K562 (cell line): ENCODE measurements at regions not wholly inside any gene's neighbourhood (a gene's known extent, or its start where the extent isn't known, plus 50 kb on each side); places are given as distances from the start of the nearest gene placed in this dataset.

Source experiments
- ATAC-seq: fragments of 200-7000 bp; cut with Tn5 transposase; 3 replicates; pipeline ENCODE4 v1.9.1; 2020; ENCODE audit warnings: moderate library complexity
- BruUV-seq: library from RNA; stranded (reverse); fragments of 400-500 nt; replicated peaks from 2 replicates; lab custom pipeline; 2021; lab: Mats Ljungman, UMichigan
- CTCF ChIA-PET: fragments of 300-600 bp; formaldehyde crosslinking; extraction: SDS; loops from one replicate; lab custom pipeline; 2021; ENCODE audit warnings: low intra/inter-chr PET ratio; lab: Yijun Ruan, JAX
- POLR2A ChIA-PET: fragments of 300-600, 350-650 bp; sonication (Branson Sonifier 250); formaldehyde crosslinking; extraction: SDS; loops from one replicate; lab custom pipeline; 2021; ENCODE audit warnings: antibody characterized with exemption, inconsistent platforms; lab: Yijun Ruan, JAX
- DNase-seq, 4 experiments: peaks; one replicate each; pipeline versions ENCODE4 v3.0.0 to v3.0.0-alpha.2; 2011 to 2018; ENCODE audit warnings: low spot score in 3 of 4, mixed read lengths in 3 of 4; ENCODE audit errors: extremely low read depth in 1 of 4
- FAIRE-seq: peaks from 2 replicates; lab custom pipeline; 2011; peaks lifted over from hg19 to GRCh38; lab: Jason Lieb, UNC
- H2AFZ ChIP-seq: 2 replicates; pipeline ENCODE4 v1.6.0; 2011; ENCODE audit warnings: low read depth, low read length, control low read depth, inconsistent platforms
- H3K27ac ChIP-seq: fragments of 200-600 bp; 3 replicates; pipeline ENCODE4 v1.8.0; 2011; ENCODE audit warnings: low read depth, mild to moderate bottlenecking, control low read depth, inconsistent platforms, low read length, moderate library complexity, mixed read lengths; ENCODE audit errors: extremely low read depth
- H3K27me3 ChIP-seq, 2 experiments: fragments of 300-600 bp in 1 of 2; 2 replicates in 1 of 2; 3 replicates in 1 of 2; pipeline versions ENCODE4 v1.6.0 to v1.8.0; 2011; ENCODE audit warnings: inconsistent platforms in 2 of 2, low read length in 2 of 2, mild to moderate bottlenecking in 1 of 2, mixed read lengths in 1 of 2, moderate library complexity in 1 of 2; ENCODE audit not compliant: control insufficient read depth in 2 of 2, insufficient read depth in 2 of 2
- H3K36me3 ChIP-seq: fragments of 300-600 bp; 3 replicates; pipeline ENCODE4 v1.8.0; 2011; ENCODE audit warnings: mild to moderate bottlenecking, low read length, inconsistent platforms; ENCODE audit not compliant: control insufficient read depth, insufficient read depth
- H3K4me1 ChIP-seq, 2 experiments: fragments of 200-600 bp in 1 of 2; replicated peaks in 1 of 2; 2 replicates in 1 of 2; 3 replicates in 1 of 2; pipeline versions ENCODE4 v1.5.1 to v1.8.0; 2011; ENCODE audit warnings: inconsistent platforms in 2 of 2, low read length in 2 of 2, mild to moderate bottlenecking in 1 of 2, mixed read lengths in 1 of 2, moderate library complexity in 1 of 2; ENCODE audit not compliant: control insufficient read depth in 2 of 2, insufficient read depth in 2 of 2
- H3K4me2 ChIP-seq: 2 replicates; pipeline ENCODE4 v1.6.1; 2011; ENCODE audit warnings: low read length, control low read depth, inconsistent platforms, mixed read lengths; ENCODE audit not compliant: insufficient read depth
- H3K4me3 ChIP-seq: fragments of 200-600 bp; sonication (generic), shearing (Covaris generic); 2 replicates; pipeline ENCODE4 v1.5.1; 2016; ENCODE audit warnings: control low read depth, inconsistent platforms
- H3K79me2 ChIP-seq: fragments of 200-600 bp; 3 replicates; pipeline ENCODE4 v1.8.0; 2011; ENCODE audit warnings: low read length, inconsistent platforms; ENCODE audit not compliant: control insufficient read depth, insufficient read depth
- H3K9ac ChIP-seq, 2 experiments: 2 replicates each; pipeline versions ENCODE4 v1.6.0 to v1.6.1; 2011; ENCODE audit warnings: low read depth in 2 of 2, low read length in 2 of 2, control low read depth in 1 of 2, inconsistent platforms in 1 of 2, mild to moderate bottlenecking in 1 of 2, mixed read lengths in 1 of 2; ENCODE audit not compliant: insufficient read depth in 1 of 2
- H3K9me1 ChIP-seq: one replicate; pipeline ENCODE4 v1.6.0; 2011; ENCODE audit warnings: inconsistent platforms, mild to moderate bottlenecking, low read length, moderate library complexity; ENCODE audit not compliant: control insufficient read depth, insufficient read depth
- H3K9me3 ChIP-seq: replicated peaks from 2 replicates; pipeline ENCODE4 v1.5.1; 2011; ENCODE audit warnings: low read depth, low read length, inconsistent platforms; ENCODE audit not compliant: control insufficient read depth, insufficient read depth
- H4K20me1 ChIP-seq: replicated peaks from 2 replicates; pipeline ENCODE4 v1.6.1; 2011; ENCODE audit warnings: low read length, inconsistent platforms, mixed read lengths; ENCODE audit not compliant: control insufficient read depth, insufficient read depth
- CBFA2T2 ChIP-seq: fragments of 450-650 bp; conservative IDR thresholded peaks from 2 replicates; pipeline ENCODE4 v1.6.1; 2017; ENCODE audit warnings: mild to moderate bottlenecking
- CREB3 ChIP-seq: fragments of 450-650 bp; conservative IDR thresholded peaks from 2 replicates; pipeline ENCODE4 v1.6.1; 2016; ENCODE audit warnings: missing genetic modification characterization, low read depth, mild to moderate bottlenecking, missing compliant biosample characterization, moderate library complexity
- ELF1 ChIP-seq: fragments of 200-800 bp; sonication (Bioruptor generic); IDR thresholded peaks from 2 replicates; pipeline ENCODE4 v1.6.1; 2016; ENCODE audit warnings: missing genetic modification characterization, missing compliant biosample characterization
- KLF1 ChIP-seq: fragments of 450-650 bp; IDR thresholded peaks from 2 replicates; pipeline ENCODE4 v1.6.1; 2016; ENCODE audit warnings: missing genetic modification characterization, missing compliant biosample characterization
- MCM2 ChIP-seq: fragments of 450-650 bp; IDR thresholded peaks from 2 replicates; pipeline ENCODE4 v1.6.1; 2017; ENCODE audit warnings: low read depth, mild to moderate bottlenecking
- NR2C1 ChIP-seq, 2 experiments: fragments of 450-650 bp; IDR thresholded peaks; 2 replicates each; pipeline ENCODE4 v1.6.1; 2017; ENCODE audit warnings: mild to moderate bottlenecking in 2 of 2, antibody characterized with exemption in 1 of 2, inconsistent platforms in 1 of 2, missing compliant biosample characterization in 1 of 2, missing genetic modification characterization in 1 of 2
- PRPF4 ChIP-seq: fragments of 200-400 bp; formaldehyde crosslinking; IDR thresholded peaks from one replicate; pipeline ENCODE4 v1.6.1; 2017; ENCODE audit warnings: low read length, low read depth, mild to moderate bottlenecking; ENCODE audit not compliant: insufficient read depth, poor library complexity, severe bottlenecking
- XRCC5 ChIP-seq: fragments of 200-400 bp; formaldehyde crosslinking; IDR thresholded peaks from 2 replicates; pipeline ENCODE4 v1.6.1; 2017; ENCODE audit warnings: low read depth, mild to moderate bottlenecking, low read length
- ZNF764 ChIP-seq: fragments of 250-450 bp; sonication (Bioruptor Pico); IDR thresholded peaks from 2 replicates; pipeline ENCODE4 v1.4.0; 2020; ENCODE audit warnings: low read depth, mild to moderate bottlenecking, moderate library complexity
- ZNF780A ChIP-seq: fragments of 250-450 bp; sonication (Bioruptor Pico); IDR thresholded peaks from 2 replicates; pipeline ENCODE4 v1.5.0; 2021; ENCODE audit warnings: mild to moderate bottlenecking
- WGBS: fragments of 100-300 bp; shearing (Covaris generic); methylation state at CpG from one replicate; pipeline ENCODE4 v1.1.6; 2016; ENCODE audit warnings: low coverage, mixed read lengths; ENCODE audit not compliant: insufficient coverage; ENCODE audit errors: missing lambda C conversion rate; 5-methylcytosine and 5-hydroxymethylcytosine counted together
- in situ Hi-C: fragments of 300-500 bp; cut with MboI; formaldehyde crosslinking; loops from 4 replicates; pipeline ENCODE4 v1.15.0; 2018; ENCODE audit warnings: inconsistent platforms, mixed read lengths
- intact Hi-C: fragments of 100-400 bp; cut with micrococcal nuclease; formaldehyde crosslinking; loops from 2 replicates; pipeline ENCODE4 v1.14.2; 2022
- TF ChIP-seq, protein P1 (sequence below), 2 experiments: fragments of 450-650 bp in 1 of 2; IDR thresholded peaks; 2 replicates each; pipeline ENCODE4 v1.6.1; 2011 to 2017; ENCODE audit warnings: low read depth in 2 of 2, antibody characterized with exemption in 1 of 2, borderline replicate concordance in 1 of 2, low read length in 1 of 2, mild to moderate bottlenecking in 1 of 2, mixed read lengths in 1 of 2; ENCODE audit not compliant: control insufficient read depth in 1 of 2

DNA sequence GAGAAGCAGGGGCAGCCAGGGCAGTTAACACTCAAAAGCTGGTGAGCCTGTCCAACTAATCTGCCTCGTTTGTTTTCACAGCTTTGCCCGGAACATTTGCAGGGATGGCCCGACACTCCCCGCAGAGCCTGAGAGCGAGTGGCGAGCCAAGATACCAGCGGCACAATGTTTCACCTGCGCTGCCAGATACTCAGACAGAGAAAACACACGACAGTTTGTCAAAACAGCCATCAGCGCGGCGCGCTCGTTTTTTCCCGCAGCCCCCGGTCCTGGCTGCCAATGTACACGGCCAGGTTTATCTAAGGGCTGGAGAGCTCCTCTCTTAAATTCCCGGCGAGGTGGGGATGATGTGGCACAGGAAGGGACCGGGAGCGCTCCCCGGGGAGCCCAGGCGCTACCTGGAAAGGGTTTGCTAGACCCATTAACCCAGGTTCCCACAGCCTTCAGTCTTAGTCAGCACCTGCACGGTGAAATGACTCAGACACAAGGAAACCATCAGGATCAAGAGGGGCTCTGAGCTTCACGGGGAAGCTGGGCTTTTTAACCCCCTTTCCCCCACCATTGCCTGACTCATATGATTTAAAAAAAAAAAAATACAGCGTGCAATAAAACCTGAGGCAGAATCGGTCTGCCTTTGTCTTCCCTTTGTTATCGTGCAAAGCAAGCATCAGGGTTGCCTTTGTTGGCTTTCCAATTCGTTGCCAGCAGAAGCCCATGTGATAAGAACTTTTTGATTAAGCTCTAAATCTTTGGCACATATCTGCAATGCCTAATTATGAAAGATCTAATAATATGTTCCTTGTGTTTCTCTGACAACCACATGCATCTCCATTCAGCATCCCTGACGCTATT is 186.2 kb downstream of the EFNB2 start:
- no peaks in the 10 kb centered on the region for H3K9me3 ChIP-seq
- no peaks in the 10 kb centered on the region for H3K36me3 ChIP-seq
- H3K27ac ChIP-seq, result no peak overlapping the region
- no peaks in the 10 kb centered on the region for H3K4me1 ChIP-seq
- no peak for ATAC-seq
- ChIA-PET CTCF (no interaction called here), POLR2A (no interaction called here)
- WGBS, result 0% methylated on average over 15 of the region's 30 CpGs
- no peak overlapping the region for H3K4me3 ChIP-seq
- no peaks in the 10 kb centered on the region for H3K9me1 ChIP-seq
- BruUV-seq, result no TSS peak
- no peak overlapping the region for H3K9ac ChIP-seq
- DNase-seq, result no peak
- no peak overlapping the region for H2AFZ ChIP-seq
- in situ Hi-C loops (no loop called here), intact Hi-C loops (no loop called here)
- H4K20me1 ChIP-seq, result no peaks in the 10 kb centered on the region
- no peaks in the 10 kb centered on the region for H3K27me3 ChIP-seq
- H3K4me2 ChIP-seq, result no peak overlapping the region
- no peak for FAIRE-seq
- H3K79me2 ChIP-seq, result no peaks in the 10 kb centered on the region
- TF ChIP-seq KLF1 (tag) (no peak), CBFA2T2 (no peak), PRPF4 (no peak), ZNF780A (no peak), ELF1 (no peak), NR2C1 (IDR thresholded peaks at IDR 0.05) (no peak), NR2C1 (tag; IDR thresholded peaks at IDR 0.05) (no peak), XRCC5 (no peak), ZNF764 (CRISPR knock-in tag) (no peak), CREB3 (tag) (no peak), MCM2 (no peak)
- TF ChIP-seq, protein P1, sequence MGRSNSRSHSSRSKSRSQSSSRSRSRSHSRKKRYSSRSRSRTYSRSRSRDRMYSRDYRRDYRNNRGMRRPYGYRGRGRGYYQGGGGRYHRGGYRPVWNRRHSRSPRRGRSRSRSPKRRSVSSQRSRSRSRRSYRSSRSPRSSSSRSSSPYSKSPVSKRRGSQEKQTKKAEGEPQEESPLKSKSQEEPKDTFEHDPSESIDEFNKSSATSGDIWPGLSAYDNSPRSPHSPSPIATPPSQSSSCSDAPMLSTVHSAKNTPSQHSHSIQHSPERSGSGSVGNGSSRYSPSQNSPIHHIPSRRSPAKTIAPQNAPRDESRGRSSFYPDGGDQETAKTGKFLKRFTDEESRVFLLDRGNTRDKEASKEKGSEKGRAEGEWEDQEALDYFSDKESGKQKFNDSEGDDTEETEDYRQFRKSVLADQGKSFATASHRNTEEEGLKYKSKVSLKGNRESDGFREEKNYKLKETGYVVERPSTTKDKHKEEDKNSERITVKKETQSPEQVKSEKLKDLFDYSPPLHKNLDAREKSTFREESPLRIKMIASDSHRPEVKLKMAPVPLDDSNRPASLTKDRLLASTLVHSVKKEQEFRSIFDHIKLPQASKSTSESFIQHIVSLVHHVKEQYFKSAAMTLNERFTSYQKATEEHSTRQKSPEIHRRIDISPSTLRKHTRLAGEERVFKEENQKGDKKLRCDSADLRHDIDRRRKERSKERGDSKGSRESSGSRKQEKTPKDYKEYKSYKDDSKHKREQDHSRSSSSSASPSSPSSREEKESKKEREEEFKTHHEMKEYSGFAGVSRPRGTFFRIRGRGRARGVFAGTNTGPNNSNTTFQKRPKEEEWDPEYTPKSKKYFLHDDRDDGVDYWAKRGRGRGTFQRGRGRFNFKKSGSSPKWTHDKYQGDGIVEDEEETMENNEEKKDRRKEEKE (IDR thresholded peaks at IDR 0.05; ENCODE audit: borderline replicate concordance in 1 of 2, control insufficient read depth in 1 of 2, low read depth in 2 of 2, low read length in 1 of 2), result no peak
